Activated T-cell treated with anti-CD3 and anti-CD28 coated beads, Interleukin-2, amount 50 U/mL, for 24 hours (primary cell): ENCODE measurements at regions not wholly inside any gene's neighbourhood (a gene's known extent, or its start where the extent isn't known, plus 50 kb on each side); places are given as distances from the start of the nearest gene placed in this dataset.

ENCODE experiments used
- DNase-seq: peaks from one replicate; pipeline ENCODE4 v3.0.0-alpha.2; 2020
- H3K27ac Mint-ChIP-seq: 2 replicates; pipeline ENCODE4 v1.8.0; 2020; ENCODE audit warnings: mild to moderate bottlenecking, mixed read lengths
- H3K27me3 Mint-ChIP-seq: 2 replicates; pipeline ENCODE4 v1.8.0; 2020; ENCODE audit warnings: mixed read lengths
- H3K36me3 Mint-ChIP-seq: 2 replicates; pipeline ENCODE4 v1.8.0; 2020; ENCODE audit warnings: low read depth, mixed read lengths
- H3K4me1 Mint-ChIP-seq: 2 replicates; pipeline ENCODE4 v1.8.0; 2020; ENCODE audit warnings: low read depth, mixed read lengths
- H3K4me3 Mint-ChIP-seq: 2 replicates; pipeline ENCODE4 v1.8.0; 2020; ENCODE audit warnings: mild to moderate bottlenecking, moderate library complexity, mixed read lengths
- H3K9me3 Mint-ChIP-seq: 2 replicates; pipeline ENCODE4 v1.8.0; 2020; ENCODE audit warnings: mixed read lengths

- DNase-seq = no peak
- Mint-ChIP-seq H3K4me3 (no peak overlapping the region), H3K36me3 (no peaks in the 10 kb centered on the region), H3K4me1 (no peaks in the 10 kb centered on the region), H3K27me3 (peaks cover 3% of the 10 kb centered on the region), H3K27ac (no peak overlapping the region), H3K9me3 (peaks cover 4% of the 10 kb centered on the region)
Observed at GRCh38 chr20:24814556-24815195, 134.4 kb upstream of the CST7 start.

- peaks cover 2% of the 10 kb centered on the region for H3K27me3 Mint-ChIP-seq
- no peak for DNase-seq
- no peak overlapping the region for H3K4me3 Mint-ChIP-seq
- H3K27ac Mint-ChIP-seq = no peak overlapping the region
- peaks cover 4% of the 10 kb centered on the region for H3K9me3 Mint-ChIP-seq
- H3K36me3 Mint-ChIP-seq = no peaks in the 10 kb centered on the region
- no peaks in the 10 kb centered on the region for H3K4me1 Mint-ChIP-seq
Observed at GRCh38 chr20:24815196-24815815, 133.8 kb upstream of the CST7 start.

DNA sequence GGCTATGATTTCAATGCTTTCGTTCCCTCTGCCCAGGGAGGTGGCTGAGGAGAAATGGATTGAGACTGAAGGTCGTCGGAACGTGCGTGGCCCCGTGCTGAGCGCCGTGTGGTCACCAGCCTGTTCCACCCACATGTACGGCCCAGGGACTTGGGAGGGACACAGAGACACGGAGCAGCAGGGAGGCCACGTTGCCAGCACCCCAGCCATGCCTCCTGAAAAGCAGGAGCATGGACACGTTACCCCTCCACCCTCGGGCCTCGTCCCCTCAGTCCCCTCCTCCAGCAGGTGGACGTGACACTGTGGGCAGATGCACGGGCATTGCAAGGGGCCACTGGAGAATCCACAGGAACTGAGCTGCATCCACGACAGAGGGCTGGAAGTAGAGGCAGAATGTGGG is 133.1 kb upstream of the CST7 start:
- Mint-ChIP-seq H3K27ac (no peak overlapping the region), H3K27me3 (peaks cover 2% of the 10 kb centered on the region), H3K4me3 (no peak overlapping the region), H3K4me1 (no peaks in the 10 kb centered on the region), H3K9me3 (peaks cover 4% of the 10 kb centered on the region), H3K36me3 (no peaks in the 10 kb centered on the region)
- no peak for DNase-seq

- Mint-ChIP-seq H3K9me3 (peaks cover 4% of the 10 kb centered on the region), H3K27ac (no peak overlapping the region), H3K4me3 (no peak overlapping the region), H3K36me3 (no peaks in the 10 kb centered on the region), H3K4me1 (no peaks in the 10 kb centered on the region), H3K27me3 (peaks cover 2% of the 10 kb centered on the region)
- no peak for DNase-seq
Observed at GRCh38 chr20:24816431-24816830, 132.6 kb upstream of the CST7 start.

DNA sequence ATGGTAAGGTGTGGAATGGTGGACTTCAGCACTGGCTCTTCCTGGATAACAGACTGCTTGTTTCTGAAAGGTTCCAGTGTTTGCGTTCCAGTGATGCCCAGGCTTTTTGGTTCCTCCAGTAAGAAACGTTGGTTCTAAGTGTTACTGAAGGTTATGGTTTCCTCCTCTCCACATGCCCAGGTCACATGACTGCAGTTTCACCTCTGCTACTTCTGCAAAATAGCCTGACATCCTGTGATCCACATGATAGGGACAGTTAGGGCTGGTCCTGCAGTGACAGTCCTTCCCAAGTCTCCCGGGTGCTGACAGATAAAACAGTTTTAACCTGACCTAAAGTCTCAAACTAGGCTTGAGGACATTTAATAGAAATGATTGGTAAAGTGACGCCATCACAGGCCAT is 132.2 kb upstream of the CST7 start:
- DNase-seq = no peak
- H3K27me3 Mint-ChIP-seq = peaks cover 2% of the 10 kb centered on the region
- H3K4me3 Mint-ChIP-seq = no peak overlapping the region
- no peaks in the 10 kb centered on the region for H3K36me3 Mint-ChIP-seq
- H3K4me1 Mint-ChIP-seq = no peaks in the 10 kb centered on the region
- H3K27ac Mint-ChIP-seq = no peak overlapping the region
- H3K9me3 Mint-ChIP-seq = peaks cover 4% of the 10 kb centered on the region

DNA sequence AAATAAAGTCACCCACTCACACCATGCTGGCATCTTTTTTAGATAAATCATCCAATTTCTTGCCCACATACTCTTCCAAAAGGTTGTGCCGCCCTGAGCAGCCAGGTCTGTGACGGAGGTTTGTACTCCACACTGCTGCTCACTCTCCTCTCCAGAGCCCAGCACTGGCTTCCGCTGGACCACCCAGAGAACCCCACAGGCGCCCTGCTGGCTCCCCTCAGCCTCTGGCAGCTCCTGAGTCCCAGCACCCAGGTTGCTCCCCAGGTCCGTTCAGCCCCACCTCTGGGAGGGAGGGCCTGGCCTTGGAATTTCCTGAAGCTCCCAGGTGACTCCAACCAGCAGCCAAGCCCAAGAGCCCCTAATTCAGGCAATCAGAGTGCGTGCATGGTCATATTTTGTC is 131.7 kb upstream of the CST7 start:
- Mint-ChIP-seq H3K4me3 (no peak overlapping the region), H3K4me1 (no peaks in the 10 kb centered on the region), H3K36me3 (no peaks in the 10 kb centered on the region), H3K9me3 (peaks cover 4% of the 10 kb centered on the region), H3K27ac (no peak overlapping the region), H3K27me3 (peaks cover 2% of the 10 kb centered on the region)
- DNase-seq = no peak

DNA sequence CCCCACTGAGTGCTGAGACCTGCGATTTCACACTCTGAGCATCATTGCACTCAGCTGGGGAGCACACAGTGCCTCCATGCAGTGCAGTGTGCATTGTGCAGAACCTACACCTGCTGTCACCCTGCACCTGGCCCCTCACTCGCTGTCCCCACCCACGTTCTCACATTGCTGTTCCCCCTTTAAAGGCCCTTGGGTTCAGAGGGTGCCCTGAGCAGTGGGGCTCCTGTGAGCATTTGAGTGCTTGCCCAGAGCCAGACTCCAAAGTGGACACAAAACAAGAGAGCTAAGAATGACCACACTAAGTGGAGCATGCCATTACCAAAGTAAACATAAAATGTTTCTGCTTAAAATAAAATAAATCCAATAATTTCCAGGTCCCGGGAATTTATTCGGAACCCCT is 131.0 kb upstream of the CST7 start:
- DNase-seq = no peak
- no peaks in the 10 kb centered on the region for H3K9me3 Mint-ChIP-seq
- H3K36me3 Mint-ChIP-seq = no peaks in the 10 kb centered on the region
- H3K4me3 Mint-ChIP-seq = no peak overlapping the region
- no peak overlapping the region for H3K27ac Mint-ChIP-seq
- peaks cover 2% of the 10 kb centered on the region for H3K27me3 Mint-ChIP-seq
- H3K4me1 Mint-ChIP-seq = no peaks in the 10 kb centered on the region

DNA sequence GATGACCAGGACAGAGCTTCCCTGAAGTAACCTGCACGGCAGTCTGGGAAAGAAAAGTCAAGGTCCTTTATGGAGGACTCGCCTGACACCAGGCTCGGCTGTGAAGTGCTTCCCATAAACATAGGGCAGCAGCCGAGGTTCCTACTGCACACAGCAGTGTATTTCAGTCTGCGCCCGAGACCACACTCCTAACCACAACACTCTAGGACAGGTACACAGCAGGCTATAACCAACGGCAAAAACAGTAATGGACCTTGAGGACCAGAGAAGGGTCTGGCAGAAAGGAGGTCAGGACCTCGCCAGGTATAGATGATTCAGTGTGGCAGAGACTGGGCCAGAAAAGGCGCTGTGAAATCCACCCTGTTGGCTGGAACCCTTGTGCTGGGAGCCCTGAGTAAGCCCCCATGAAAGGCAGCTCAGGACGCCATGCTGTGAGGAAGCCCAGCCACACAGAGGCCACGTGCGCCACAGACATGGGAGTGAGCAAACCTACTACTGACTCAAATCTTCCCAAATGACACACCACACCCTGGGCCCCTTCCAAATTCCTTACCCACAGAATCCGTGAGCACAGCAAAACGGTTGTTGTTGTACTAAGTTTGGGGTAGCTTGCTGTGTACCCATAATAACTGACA is 129.6 kb upstream of the CST7 start:
- H3K9me3 Mint-ChIP-seq = no peaks in the 10 kb centered on the region
- H3K36me3 Mint-ChIP-seq = no peaks in the 10 kb centered on the region
- no peak for DNase-seq
- no peak overlapping the region for H3K4me3 Mint-ChIP-seq
- H3K4me1 Mint-ChIP-seq = no peaks in the 10 kb centered on the region
- no peak overlapping the region for H3K27ac Mint-ChIP-seq
- H3K27me3 Mint-ChIP-seq = peaks cover 2% of the 10 kb centered on the region

DNA sequence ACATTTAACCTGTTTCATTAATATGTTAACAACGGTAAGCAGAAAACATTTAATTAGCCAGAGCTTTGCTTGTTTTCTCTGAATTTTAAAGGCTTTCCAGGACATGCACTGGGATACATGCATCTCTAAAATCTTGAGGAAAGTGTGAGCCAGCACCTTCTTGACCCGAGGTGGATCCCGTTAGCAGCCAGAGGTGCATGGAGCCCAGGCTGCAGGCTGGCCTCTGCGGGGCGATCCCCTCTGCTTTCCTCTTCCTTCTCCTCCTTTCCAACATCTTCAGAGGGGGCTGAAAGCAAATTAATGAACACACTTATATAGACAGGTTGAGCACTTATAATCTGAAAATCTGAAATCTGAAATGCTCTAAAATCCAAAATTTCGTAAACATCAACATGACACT is 128.7 kb upstream of the CST7 start:
- Mint-ChIP-seq H3K27ac (no peak overlapping the region), H3K27me3 (peaks cover 2% of the 10 kb centered on the region), H3K4me3 (no peak overlapping the region), H3K9me3 (no peaks in the 10 kb centered on the region), H3K36me3 (no peaks in the 10 kb centered on the region), H3K4me1 (no peaks in the 10 kb centered on the region)
- no peak for DNase-seq

GRCh38 chr20:24821391-24821790 is 127.7 kb upstream of the CST7 start:
- DNase-seq = no peak
- Mint-ChIP-seq H3K4me1 (no peaks in the 10 kb centered on the region), H3K4me3 (no peak overlapping the region), H3K27me3 (no peaks in the 10 kb centered on the region), H3K36me3 (no peaks in the 10 kb centered on the region), H3K9me3 (no peaks in the 10 kb centered on the region), H3K27ac (no peak overlapping the region)

GRCh38 chr20:24823176-24823784 is 125.8 kb upstream of the CST7 start:
- no peak for DNase-seq
- H3K36me3 Mint-ChIP-seq = no peaks in the 10 kb centered on the region
- no peak overlapping the region for H3K4me3 Mint-ChIP-seq
- H3K9me3 Mint-ChIP-seq = no peaks in the 10 kb centered on the region
- no peak overlapping the region for H3K27ac Mint-ChIP-seq
- H3K4me1 Mint-ChIP-seq = no peaks in the 10 kb centered on the region
- H3K27me3 Mint-ChIP-seq = no peaks in the 10 kb centered on the region

DNA sequence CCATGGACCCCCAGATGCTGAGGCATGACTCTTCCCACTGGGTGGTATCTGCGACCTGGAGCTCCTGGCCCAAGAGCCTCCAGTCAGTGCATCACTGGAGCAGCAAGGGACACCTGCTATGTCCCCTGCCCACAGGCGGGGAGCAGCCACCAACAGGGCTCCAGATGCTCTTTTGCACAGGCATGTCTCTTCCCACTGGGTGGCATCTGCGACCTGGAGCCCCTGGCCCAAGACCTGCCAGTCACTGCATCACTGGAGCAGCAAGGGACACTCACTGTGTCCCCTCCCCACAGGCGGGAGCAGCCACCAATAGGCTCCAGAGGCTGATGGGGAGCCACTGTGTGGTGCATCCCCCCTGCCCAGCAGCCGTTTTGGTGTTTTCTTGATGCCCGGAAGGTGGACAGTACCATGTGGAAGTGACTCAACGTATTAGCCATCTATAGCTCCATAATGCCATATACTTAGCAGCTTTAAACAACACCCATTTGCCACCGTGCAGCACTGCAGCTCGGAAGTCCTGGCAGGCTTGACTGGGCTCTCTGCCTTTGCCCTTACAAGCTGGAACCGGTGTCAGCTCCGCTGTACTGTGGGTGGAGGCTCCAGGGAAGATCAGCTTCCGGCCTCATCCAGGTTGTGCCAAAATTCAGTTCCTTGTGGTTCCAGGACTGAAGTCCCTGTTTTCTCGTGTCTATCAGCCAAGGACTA is 124.9 kb upstream of the CST7 start:
- Mint-ChIP-seq H3K27ac (no peak overlapping the region), H3K27me3 (no peaks in the 10 kb centered on the region), H3K4me1 (no peaks in the 10 kb centered on the region), H3K4me3 (no peak overlapping the region), H3K9me3 (no peaks in the 10 kb centered on the region), H3K36me3 (no peaks in the 10 kb centered on the region)
- DNase-seq = peak; percentile 17

DNA sequence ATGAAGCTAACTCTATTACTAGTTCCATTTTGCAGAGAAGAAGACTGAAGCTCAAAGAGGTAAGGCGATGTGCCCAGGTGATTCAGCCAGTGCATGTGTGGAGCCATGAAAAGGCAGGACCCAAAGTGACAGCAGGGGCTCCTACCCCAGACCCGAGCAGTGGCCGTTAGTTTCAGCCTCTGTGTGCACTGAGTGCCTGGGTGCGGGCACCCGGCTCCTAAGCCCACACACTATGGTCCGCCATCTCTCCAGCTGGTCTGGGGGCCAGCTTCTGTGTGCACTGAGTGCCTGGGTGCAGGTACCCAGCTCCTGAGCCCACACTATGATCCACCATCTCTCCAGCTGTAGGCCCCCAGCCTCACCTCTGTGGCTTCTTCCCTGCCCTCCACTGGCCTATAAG is 123.5 kb upstream of the CST7 start:
- no peak for DNase-seq
- H3K9me3 Mint-ChIP-seq = no peaks in the 10 kb centered on the region
- no peaks in the 10 kb centered on the region for H3K4me1 Mint-ChIP-seq
- no peak overlapping the region for H3K4me3 Mint-ChIP-seq
- H3K36me3 Mint-ChIP-seq = no peaks in the 10 kb centered on the region
- H3K27ac Mint-ChIP-seq = no peak overlapping the region
- no peaks in the 10 kb centered on the region for H3K27me3 Mint-ChIP-seq

DNA sequence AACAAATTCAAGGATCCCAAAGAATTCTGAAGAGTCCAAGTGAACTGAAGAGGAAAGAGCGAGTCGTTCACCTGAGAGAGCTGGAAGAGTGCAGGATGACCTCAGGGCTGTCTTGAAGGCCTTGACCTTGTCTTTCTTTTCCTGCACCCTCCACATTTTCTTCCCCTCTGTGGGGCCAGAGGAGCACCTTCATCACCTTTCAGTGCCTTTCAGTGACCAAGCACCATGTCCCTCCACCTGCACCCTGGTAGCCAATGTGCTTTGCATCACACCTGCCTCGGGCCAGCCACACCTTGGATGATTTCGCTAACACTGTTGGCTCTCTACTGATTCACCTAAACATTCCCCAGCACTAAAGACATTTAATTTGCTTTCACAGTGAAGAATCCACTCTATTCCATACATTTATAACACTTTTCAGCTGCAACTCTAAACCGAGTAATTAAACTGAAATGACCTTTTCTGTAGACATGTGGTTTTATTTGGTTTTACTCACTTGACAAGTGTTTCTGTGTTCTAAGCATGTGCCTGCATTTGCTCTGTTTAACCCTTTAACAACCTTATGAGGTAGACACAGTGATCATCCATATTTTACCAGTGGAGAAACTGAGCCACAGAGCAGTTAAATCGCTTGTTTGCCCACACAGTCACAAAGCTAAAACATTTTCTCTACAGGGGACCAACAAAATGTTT is 121.3 kb upstream of the CST7 start:
- no peaks in the 10 kb centered on the region for H3K36me3 Mint-ChIP-seq
- no peaks in the 10 kb centered on the region for H3K4me1 Mint-ChIP-seq
- no peaks in the 10 kb centered on the region for H3K9me3 Mint-ChIP-seq
- DNase-seq = no peak
- H3K4me3 Mint-ChIP-seq = no peak overlapping the region
- H3K27me3 Mint-ChIP-seq = no peaks in the 10 kb centered on the region
- no peak overlapping the region for H3K27ac Mint-ChIP-seq
